DND-41 (cell line): ENCODE measurements at regions not wholly inside any gene's neighbourhood (a gene's known extent, or its start where the extent isn't known, plus 50 kb on each side); places are given as distances from the start of the nearest gene placed in this dataset.

Experiments
- EZH2 ChIP-seq: IDR thresholded peaks from 3 replicates; pipeline ENCODE4 v1.6.1; 2012; ENCODE audit warnings: borderline replicate concordance, low read depth, mild to moderate bottlenecking, moderate library complexity, low read length, inconsistent platforms; ENCODE audit not compliant: severe bottlenecking
- TF ChIP-seq, protein P1 (sequence below): IDR thresholded peaks from 2 replicates; pipeline ENCODE4 v1.5.1; 2012; ENCODE audit warnings: borderline replicate concordance, low read length, moderate library complexity, mild to moderate bottlenecking; ENCODE audit not compliant: poor library complexity, severe bottlenecking; ENCODE audit errors: extremely low read depth

DNA sequence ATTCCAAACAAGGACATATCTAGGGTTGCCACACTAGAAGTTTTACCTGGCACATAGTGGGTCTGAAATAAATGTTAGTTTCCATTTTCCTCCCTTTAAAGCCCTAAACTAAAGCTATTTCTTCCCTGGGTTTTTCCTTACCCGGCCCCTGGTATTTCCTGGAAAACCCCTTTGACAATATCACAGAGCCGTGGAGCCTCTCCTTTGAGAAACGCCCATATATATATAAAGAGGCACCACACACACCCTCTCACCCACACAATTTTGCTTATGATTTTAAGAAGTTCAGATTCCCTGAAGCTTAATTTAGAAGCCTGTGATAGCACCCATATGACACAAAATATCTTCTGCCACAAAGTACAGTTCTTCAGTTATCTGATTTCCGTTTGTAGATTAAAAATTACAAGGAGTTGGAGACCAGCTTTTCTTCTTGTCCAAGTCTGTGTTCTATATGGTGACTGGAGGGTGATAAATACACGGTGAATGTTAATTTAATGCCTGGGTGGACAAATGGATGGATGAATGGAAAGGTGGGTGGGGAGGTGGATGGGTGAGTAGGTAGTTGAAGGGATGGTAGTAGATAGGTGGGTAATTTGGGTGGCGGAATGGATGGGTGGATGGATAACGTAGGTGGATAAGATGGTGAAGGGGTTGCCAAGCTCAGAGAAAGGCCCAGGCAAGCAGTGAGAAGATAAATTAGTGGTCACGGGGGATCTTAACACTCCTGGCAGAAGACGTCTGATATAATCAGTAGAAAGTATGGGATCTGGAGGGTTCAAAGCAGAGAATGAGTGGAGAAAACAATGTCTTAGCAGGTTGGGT lies 154.4 kb upstream of the FGGY start:
- TF ChIP-seq EZH2 = no peak
- TF ChIP-seq, protein P1, sequence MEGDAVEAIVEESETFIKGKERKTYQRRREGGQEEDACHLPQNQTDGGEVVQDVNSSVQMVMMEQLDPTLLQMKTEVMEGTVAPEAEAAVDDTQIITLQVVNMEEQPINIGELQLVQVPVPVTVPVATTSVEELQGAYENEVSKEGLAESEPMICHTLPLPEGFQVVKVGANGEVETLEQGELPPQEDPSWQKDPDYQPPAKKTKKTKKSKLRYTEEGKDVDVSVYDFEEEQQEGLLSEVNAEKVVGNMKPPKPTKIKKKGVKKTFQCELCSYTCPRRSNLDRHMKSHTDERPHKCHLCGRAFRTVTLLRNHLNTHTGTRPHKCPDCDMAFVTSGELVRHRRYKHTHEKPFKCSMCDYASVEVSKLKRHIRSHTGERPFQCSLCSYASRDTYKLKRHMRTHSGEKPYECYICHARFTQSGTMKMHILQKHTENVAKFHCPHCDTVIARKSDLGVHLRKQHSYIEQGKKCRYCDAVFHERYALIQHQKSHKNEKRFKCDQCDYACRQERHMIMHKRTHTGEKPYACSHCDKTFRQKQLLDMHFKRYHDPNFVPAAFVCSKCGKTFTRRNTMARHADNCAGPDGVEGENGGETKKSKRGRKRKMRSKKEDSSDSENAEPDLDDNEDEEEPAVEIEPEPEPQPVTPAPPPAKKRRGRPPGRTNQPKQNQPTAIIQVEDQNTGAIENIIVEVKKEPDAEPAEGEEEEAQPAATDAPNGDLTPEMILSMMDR = no peak
